HG02759 (cell line): ENCODE measurements at regions not wholly inside any gene's neighbourhood (a gene's known extent, or its start where the extent isn't known, plus 50 kb on each side); places are given as distances from the start of the nearest gene placed in this dataset.
A peak's percentile ranks its signal among the peaks of the same experiment; 100 is the strongest.

Experiments used
- ATAC-seq: cut with Tn5 transposase; IDR thresholded peaks from one replicate; pipeline ENCODE4 v1.9.1; 2021; ENCODE audit warnings: mild to moderate bottlenecking, moderate library complexity; ENCODE audit not compliant: unreplicated experiment

GRCh38 chr11:23022854-23023253 is 162.6 kb upstream of the CCDC179 start:
- ATAC-seq: no peak

- no peak for ATAC-seq
These were observed 163.0 kb upstream of the CCDC179 start for GRCh38 chr11:23023319-23023718.

- ATAC-seq: no peak
These were observed 180.8 kb upstream of the CCDC179 start for GRCh38 chr11:23041001-23041503.

GRCh38 chr11:23058656-23059055 is 198.4 kb upstream of the CCDC179 start:
- ATAC-seq: no peak

GRCh38 chr11:23063276-23063675 is 203.0 kb upstream of the CCDC179 start:
- no peak for ATAC-seq

GRCh38 chr11:23078289-23078971 is 218.2 kb upstream of the CCDC179 start:
- peak; percentile 82 for ATAC-seq

- peak; percentile 83 for ATAC-seq
These were observed 219.1 kb upstream of the CCDC179 start for GRCh38 chr11:23079382-23079813.

GRCh38 chr11:23087407-23087806 is 227.1 kb upstream of the CCDC179 start:
- ATAC-seq: no peak

GRCh38 chr11:23090659-23091058 is 230.4 kb upstream of the CCDC179 start:
- ATAC-seq: no peak

GRCh38 chr11:23095650-23096189 is 235.4 kb upstream of the CCDC179 start:
- ATAC-seq: no peak

- peak; percentile 62 for ATAC-seq
These were observed 237.6 kb upstream of the CCDC179 start for GRCh38 chr11:23097891-23098290.

GRCh38 chr11:23099256-23099655 is 239.0 kb upstream of the CCDC179 start:
- ATAC-seq: no peak

GRCh38 chr11:23100726-23101125 is 240.5 kb upstream of the CCDC179 start:
- no peak for ATAC-seq

- ATAC-seq: no peak
These were observed 243.1 kb upstream of the CCDC179 start for GRCh38 chr11:23103416-23103815.

- no peak for ATAC-seq
These were observed 251.3 kb upstream of the CCDC179 start for GRCh38 chr11:23111527-23111926.

GRCh38 chr11:23112390-23112789 is 252.1 kb upstream of the CCDC179 start:
- ATAC-seq: no peak

GRCh38 chr11:23112987-23113886 is 253.0 kb upstream of the CCDC179 start:
- peak; percentile 65 for ATAC-seq

- ATAC-seq: no peak
These were observed 253.6 kb upstream of the CCDC179 start for GRCh38 chr11:23113887-23114216.

- ATAC-seq: no peak
These were observed 263.5 kb upstream of the CCDC179 start for GRCh38 chr11:23123753-23124152.

GRCh38 chr11:23124249-23124648 is 264.0 kb upstream of the CCDC179 start:
- no peak for ATAC-seq

- ATAC-seq: no peak
These were observed 264.7 kb upstream of the CCDC179 start for GRCh38 chr11:23124996-23125395.

- no peak for ATAC-seq
These were observed 267.4 kb upstream of the CCDC179 start for GRCh38 chr11:23127706-23128105.
